Loucy (cell line): ENCODE measurements at regions not wholly inside any gene's neighbourhood (a gene's known extent, or its start where the extent isn't known, plus 50 kb on each side); places are given as distances from the start of the nearest gene placed in this dataset.

Experiments
- H2AFZ ChIP-seq: fragments of 200-600 bp; sonication (generic); 2 replicates; pipeline ENCODE4 v1.6.0; 2016; ENCODE audit warnings: antibody characterized with exemption, mild to moderate bottlenecking, low read length, moderate library complexity
- H3F3A ChIP-seq: fragments of 200-600 bp; 2 replicates; pipeline ENCODE4 v1.6.0; 2016; ENCODE audit warnings: antibody characterized with exemption, low read depth, mild to moderate bottlenecking
- H3K27me3 ChIP-seq: fragments of 200-600 bp; sonication (generic); 2 replicates; pipeline ENCODE4 v1.6.1; 2014; ENCODE audit warnings: low read length, mild to moderate bottlenecking; ENCODE audit not compliant: insufficient read depth, poor library complexity, severe bottlenecking
- H3K36me3 ChIP-seq: fragments of 200-600 bp; sonication (generic); 2 replicates; pipeline ENCODE4 v1.6.1; 2016; ENCODE audit warnings: low read length; ENCODE audit not compliant: insufficient read depth
- H3K4me1 ChIP-seq: fragments of 200-600 bp; sonication (generic); 2 replicates; pipeline ENCODE4 v1.5.1; 2014; ENCODE audit warnings: low read length, mild to moderate bottlenecking; ENCODE audit not compliant: insufficient read depth, poor library complexity, severe bottlenecking
- H3K4me2 ChIP-seq: fragments of 200-600 bp; sonication (generic); 2 replicates; pipeline ENCODE4 v1.6.0; 2014; ENCODE audit warnings: antibody characterized with exemption, low read length, low read depth, mild to moderate bottlenecking; ENCODE audit not compliant: poor library complexity, severe bottlenecking
- H3K4me3 ChIP-seq: fragments of 200-600 bp; sonication (generic); 2 replicates; pipeline ENCODE4 v1.5.1; 2014; ENCODE audit warnings: low read length, mild to moderate bottlenecking, mixed read lengths; ENCODE audit not compliant: poor library complexity, severe bottlenecking
- H3K79me2 ChIP-seq: fragments of 200-600 bp; sonication (generic); 2 replicates; pipeline ENCODE4 v1.6.1; 2014; ENCODE audit warnings: low read length; ENCODE audit not compliant: insufficient read depth
- H3K9ac ChIP-seq: fragments of 200-600 bp; sonication (generic); 2 replicates; pipeline ENCODE4 v1.6.0; 2014; ENCODE audit warnings: mild to moderate bottlenecking, low read depth, low read length, moderate library complexity; ENCODE audit not compliant: poor library complexity, severe bottlenecking
- H3K9me2 ChIP-seq: fragments of 200-600 bp; sonication (generic); replicated peaks from 2 replicates; pipeline ENCODE4 v1.6.1; 2016; ENCODE audit warnings: low read depth, low read length, mixed read lengths
- H3K9me3 ChIP-seq: fragments of 200-600 bp; sonication (generic); 2 replicates; pipeline ENCODE4 v1.6.1; 2014; ENCODE audit warnings: mild to moderate bottlenecking, antibody characterized with exemption, low read length, low read depth; ENCODE audit not compliant: insufficient read depth
- H4K20me1 ChIP-seq: fragments of 200-600 bp; sonication (generic); 2 replicates; pipeline ENCODE4 v1.6.0; 2014; ENCODE audit warnings: antibody characterized with exemption, low read length, mild to moderate bottlenecking; ENCODE audit not compliant: insufficient read depth, poor library complexity, severe bottlenecking
- CTCF ChIP-seq: fragments of 200-600 bp; sonication (generic); conservative IDR thresholded peaks from 2 replicates; pipeline ENCODE4 v1.5.1; 2014; ENCODE audit warnings: mild to moderate bottlenecking, antibody characterized with exemption, low read length
- EZH2phosphoT487 ChIP-seq: fragments of 200-600 bp; IDR thresholded peaks from 2 replicates; pipeline ENCODE4 v1.6.1; 2018; ENCODE audit warnings: antibody characterized with exemption, mild to moderate bottlenecking, moderate library complexity, borderline replicate concordance

- no peaks in the 10 kb centered on the region for H3K4me1 ChIP-seq
- H2AFZ ChIP-seq: no peak overlapping the region
- TF ChIP-seq EZH2phosphoT487 (no peak), CTCF (no peak)
These were observed 53.3 kb downstream of the C7orf25 start for GRCh38 chr7:42858570-42858969.

GRCh38 chr7:42856605-42856987, 55.3 kb downstream of the C7orf25 start:
- Histone ChIP-seq H3F3A (no peaks in the 10 kb centered on the region), H3K4me1 (peaks cover 7% of the 10 kb centered on the region), H3K4me3 (no peak overlapping the region)

More at GRCh38 chr7:42858570-42858969, 53.3 kb downstream of the C7orf25 start:
- no peak overlapping the region for H3K4me3 ChIP-seq
- no peak overlapping the region for H3K4me2 ChIP-seq
- H3K27me3 ChIP-seq: no peaks in the 10 kb centered on the region
- no peaks in the 10 kb centered on the region for H3K36me3 ChIP-seq
- H3K9ac ChIP-seq: no peak overlapping the region
- H3K9me2 ChIP-seq: no peaks in the 10 kb centered on the region
- H4K20me1 ChIP-seq: no peaks in the 10 kb centered on the region
- H3K79me2 ChIP-seq: no peaks in the 10 kb centered on the region
- H3K9me3 ChIP-seq: no peaks in the 10 kb centered on the region
- H3F3A ChIP-seq: no peaks in the 10 kb centered on the region

GRCh38 chr7:42854571-42855118, 57.2 kb downstream of the C7orf25 start:
- no peaks in the 10 kb centered on the region for H3K36me3 ChIP-seq

More at GRCh38 chr7:42856605-42856987, 55.3 kb downstream of the C7orf25 start:
- H3K9me3 ChIP-seq: no peaks in the 10 kb centered on the region
- H3K9ac ChIP-seq: no peak overlapping the region
- H3K79me2 ChIP-seq: no peaks in the 10 kb centered on the region
- no peaks in the 10 kb centered on the region for H4K20me1 ChIP-seq
- H2AFZ ChIP-seq: no peak overlapping the region
- no peak overlapping the region for H3K4me2 ChIP-seq
- H3K27me3 ChIP-seq: no peaks in the 10 kb centered on the region
- H3K36me3 ChIP-seq: no peaks in the 10 kb centered on the region
- TF ChIP-seq EZH2phosphoT487 (no peak), CTCF (no peak)
- H3K9me2 ChIP-seq: no peaks in the 10 kb centered on the region

More at GRCh38 chr7:42854571-42855118, 57.2 kb downstream of the C7orf25 start:
- Histone ChIP-seq H3K9me2 (no peaks in the 10 kb centered on the region), H3K4me2 (no peak overlapping the region), H4K20me1 (no peaks in the 10 kb centered on the region), H3K9ac (no peak overlapping the region), H3K4me3 (no peak overlapping the region), H3K79me2 (no peaks in the 10 kb centered on the region), H2AFZ (no peak overlapping the region), H3F3A (no peaks in the 10 kb centered on the region), H3K4me1 (peaks cover 7% of the 10 kb centered on the region), H3K9me3 (no peaks in the 10 kb centered on the region), H3K27me3 (no peaks in the 10 kb centered on the region)
- TF ChIP-seq CTCF: no peak
- TF ChIP-seq EZH2phosphoT487: no peak
